ENCODE measurements at regions not wholly inside any gene's neighbourhood (a gene's known extent, or its start where the extent isn't known, plus 50 kb on each side); places are given as distances from the start of the nearest gene placed in this dataset.

DNA sequence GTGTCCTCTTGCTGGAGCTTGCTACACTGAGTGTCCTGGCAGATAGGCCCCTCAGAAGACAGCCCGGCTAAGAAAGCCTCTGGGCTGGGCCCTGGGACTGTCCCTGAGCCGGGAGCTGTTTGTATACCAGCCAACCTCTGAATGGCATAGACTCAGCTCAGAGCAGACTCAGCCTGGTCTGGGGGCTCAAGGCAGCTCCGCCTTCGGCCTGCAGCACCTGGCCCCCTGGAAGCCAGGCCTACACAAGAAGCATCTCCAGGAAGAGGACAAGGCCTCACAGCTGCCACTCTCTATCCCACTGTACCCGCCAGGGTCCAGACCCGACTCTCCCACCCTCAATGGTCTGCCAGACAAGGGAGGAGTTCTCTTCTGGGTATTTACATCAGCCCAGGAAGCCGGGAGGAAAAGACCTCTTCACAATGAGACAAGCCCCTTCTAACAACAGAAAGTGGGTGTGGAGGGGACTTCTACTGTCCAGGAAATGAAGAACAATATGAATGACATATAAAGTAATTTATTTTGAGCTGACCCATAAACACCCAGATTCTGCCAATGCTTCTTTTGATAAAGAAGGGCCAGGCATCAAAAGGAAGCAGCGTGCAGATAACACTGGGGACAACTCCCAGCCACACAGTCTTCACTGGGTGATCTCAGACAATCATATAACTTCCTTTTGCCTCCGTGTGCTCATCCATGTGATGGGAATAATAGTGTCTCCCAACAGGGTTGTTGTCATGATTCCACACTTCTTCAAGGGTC is 110.2 kb downstream of the TPRA1 start:
- no peaks in the 10 kb centered on the region for H3K79me2 ChIP-seq (replicated peaks; ENCODE audit: insufficient read depth, low read length)
- no peak for TF ChIP-seq TAF1 (IDR thresholded peaks at IDR 0.05; ENCODE audit: low read depth)
- no peak for TF ChIP-seq MXI1 (conservative IDR thresholded peaks at IDR 0.05; ENCODE audit: poor library complexity, severe bottlenecking)
- TF ChIP-seq, protein P1, sequence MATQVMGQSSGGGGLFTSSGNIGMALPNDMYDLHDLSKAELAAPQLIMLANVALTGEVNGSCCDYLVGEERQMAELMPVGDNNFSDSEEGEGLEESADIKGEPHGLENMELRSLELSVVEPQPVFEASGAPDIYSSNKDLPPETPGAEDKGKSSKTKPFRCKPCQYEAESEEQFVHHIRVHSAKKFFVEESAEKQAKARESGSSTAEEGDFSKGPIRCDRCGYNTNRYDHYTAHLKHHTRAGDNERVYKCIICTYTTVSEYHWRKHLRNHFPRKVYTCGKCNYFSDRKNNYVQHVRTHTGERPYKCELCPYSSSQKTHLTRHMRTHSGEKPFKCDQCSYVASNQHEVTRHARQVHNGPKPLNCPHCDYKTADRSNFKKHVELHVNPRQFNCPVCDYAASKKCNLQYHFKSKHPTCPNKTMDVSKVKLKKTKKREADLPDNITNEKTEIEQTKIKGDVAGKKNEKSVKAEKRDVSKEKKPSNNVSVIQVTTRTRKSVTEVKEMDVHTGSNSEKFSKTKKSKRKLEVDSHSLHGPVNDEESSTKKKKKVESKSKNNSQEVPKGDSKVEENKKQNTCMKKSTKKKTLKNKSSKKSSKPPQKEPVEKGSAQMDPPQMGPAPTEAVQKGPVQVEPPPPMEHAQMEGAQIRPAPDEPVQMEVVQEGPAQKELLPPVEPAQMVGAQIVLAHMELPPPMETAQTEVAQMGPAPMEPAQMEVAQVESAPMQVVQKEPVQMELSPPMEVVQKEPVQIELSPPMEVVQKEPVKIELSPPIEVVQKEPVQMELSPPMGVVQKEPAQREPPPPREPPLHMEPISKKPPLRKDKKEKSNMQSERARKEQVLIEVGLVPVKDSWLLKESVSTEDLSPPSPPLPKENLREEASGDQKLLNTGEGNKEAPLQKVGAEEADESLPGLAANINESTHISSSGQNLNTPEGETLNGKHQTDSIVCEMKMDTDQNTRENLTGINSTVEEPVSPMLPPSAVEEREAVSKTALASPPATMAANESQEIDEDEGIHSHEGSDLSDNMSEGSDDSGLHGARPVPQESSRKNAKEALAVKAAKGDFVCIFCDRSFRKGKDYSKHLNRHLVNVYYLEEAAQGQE (IDR thresholded peaks at IDR 0.05; ENCODE audit: borderline replicate concordance): no peak
- TF ChIP-seq EZH2 (IDR thresholded peaks at IDR 0.05; ENCODE audit: borderline replicate concordance, insufficient read depth, low read length, poor library complexity, severe bottlenecking): no peak
- TF ChIP-seq, protein P2, sequence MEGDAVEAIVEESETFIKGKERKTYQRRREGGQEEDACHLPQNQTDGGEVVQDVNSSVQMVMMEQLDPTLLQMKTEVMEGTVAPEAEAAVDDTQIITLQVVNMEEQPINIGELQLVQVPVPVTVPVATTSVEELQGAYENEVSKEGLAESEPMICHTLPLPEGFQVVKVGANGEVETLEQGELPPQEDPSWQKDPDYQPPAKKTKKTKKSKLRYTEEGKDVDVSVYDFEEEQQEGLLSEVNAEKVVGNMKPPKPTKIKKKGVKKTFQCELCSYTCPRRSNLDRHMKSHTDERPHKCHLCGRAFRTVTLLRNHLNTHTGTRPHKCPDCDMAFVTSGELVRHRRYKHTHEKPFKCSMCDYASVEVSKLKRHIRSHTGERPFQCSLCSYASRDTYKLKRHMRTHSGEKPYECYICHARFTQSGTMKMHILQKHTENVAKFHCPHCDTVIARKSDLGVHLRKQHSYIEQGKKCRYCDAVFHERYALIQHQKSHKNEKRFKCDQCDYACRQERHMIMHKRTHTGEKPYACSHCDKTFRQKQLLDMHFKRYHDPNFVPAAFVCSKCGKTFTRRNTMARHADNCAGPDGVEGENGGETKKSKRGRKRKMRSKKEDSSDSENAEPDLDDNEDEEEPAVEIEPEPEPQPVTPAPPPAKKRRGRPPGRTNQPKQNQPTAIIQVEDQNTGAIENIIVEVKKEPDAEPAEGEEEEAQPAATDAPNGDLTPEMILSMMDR (IDR thresholded peaks at IDR 0.05; ENCODE audit: poor library complexity, severe bottlenecking): no peak
- TF ChIP-seq EP300 (conservative IDR thresholded peaks at IDR 0.05; ENCODE audit: poor library complexity, severe bottlenecking): no peak
- no peak for TF ChIP-seq SMC3 (conservative IDR thresholded peaks at IDR 0.05; ENCODE audit: poor library complexity)
- TF ChIP-seq POLR2AphosphoS5 (IDR thresholded peaks at IDR 0.05): no peak
- TF ChIP-seq RAD21 (conservative IDR thresholded peaks at IDR 0.05): no peak
- no peaks in the 10 kb centered on the region for H3K9me2 ChIP-seq (ENCODE audit: insufficient read depth, low read length)
- H3K36me3 ChIP-seq (ENCODE audit: insufficient read depth, low read length): no peaks in the 10 kb centered on the region
- H3K27ac ChIP-seq (ENCODE audit: low read length): no peak overlapping the region
- no peak overlapping the region for H2AFZ ChIP-seq (ENCODE audit: low read depth, low read length)
- H3K9ac ChIP-seq (ENCODE audit: low read length): no peak overlapping the region
- H3F3A ChIP-seq (ENCODE audit: insufficient read depth, low read length, poor library complexity, severe bottlenecking): no peaks in the 10 kb centered on the region
- no peaks in the 10 kb centered on the region for H3K27me3 ChIP-seq (ENCODE audit: insufficient read depth, low read depth, low read length)
- H3K9me3 ChIP-seq (ENCODE audit: low read length): no peaks in the 10 kb centered on the region
- H4K20me1 ChIP-seq (ENCODE audit: insufficient read depth): no peaks in the 10 kb centered on the region
- H3K4me3 ChIP-seq (ENCODE audit: low read length): no peak overlapping the region
- H3K4me2 ChIP-seq (ENCODE audit: low read length): no peak overlapping the region

DNA sequence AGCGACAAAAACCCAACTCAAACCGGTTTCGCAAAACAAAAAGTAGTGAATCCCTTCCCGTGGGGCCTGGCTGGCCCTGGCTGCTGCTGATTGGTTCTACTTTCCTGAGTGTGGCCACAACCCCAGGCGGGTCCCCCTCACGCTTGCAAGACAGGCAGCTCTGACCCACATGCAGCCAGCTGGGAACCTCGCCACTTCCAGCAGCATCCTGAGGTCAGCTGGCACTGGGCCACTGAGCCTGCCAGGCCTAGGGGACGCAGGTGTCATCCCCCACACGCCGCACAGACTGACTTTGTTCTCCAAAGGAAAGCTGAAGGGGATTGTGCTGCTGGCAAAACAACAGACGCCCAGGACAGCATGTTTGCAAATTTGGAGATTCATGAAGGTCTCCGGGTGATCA is 111.1 kb downstream of the TPRA1 start:
- H3K4me3 ChIP-seq (ENCODE audit: low read length): no peak overlapping the region
- H2AFZ ChIP-seq (ENCODE audit: low read depth, low read length): no peak overlapping the region
- no peak overlapping the region for H3K4me2 ChIP-seq (ENCODE audit: low read length)
- H3K27me3 ChIP-seq (ENCODE audit: insufficient read depth, low read depth, low read length): no peaks in the 10 kb centered on the region
- TF ChIP-seq, protein P1 (IDR thresholded peaks at IDR 0.05; ENCODE audit: borderline replicate concordance): no peak
- TF ChIP-seq SMC3 (conservative IDR thresholded peaks at IDR 0.05; ENCODE audit: poor library complexity): no peak
- no peak for TF ChIP-seq EP300 (conservative IDR thresholded peaks at IDR 0.05; ENCODE audit: poor library complexity, severe bottlenecking)
- no peak for TF ChIP-seq TAF1 (IDR thresholded peaks at IDR 0.05; ENCODE audit: low read depth)
- TF ChIP-seq, protein P2 (IDR thresholded peaks at IDR 0.05; ENCODE audit: poor library complexity, severe bottlenecking): no peak
- TF ChIP-seq MXI1 (conservative IDR thresholded peaks at IDR 0.05; ENCODE audit: poor library complexity, severe bottlenecking): no peak
- TF ChIP-seq POLR2AphosphoS5 (IDR thresholded peaks at IDR 0.05): no peak
- no peak for TF ChIP-seq EZH2 (IDR thresholded peaks at IDR 0.05; ENCODE audit: borderline replicate concordance, insufficient read depth, low read length, poor library complexity, severe bottlenecking)
- TF ChIP-seq RAD21 (conservative IDR thresholded peaks at IDR 0.05): no peak
- no peaks in the 10 kb centered on the region for H3K79me2 ChIP-seq (replicated peaks; ENCODE audit: insufficient read depth, low read length)
- H3K9ac ChIP-seq (ENCODE audit: low read length): no peak overlapping the region
- no peaks in the 10 kb centered on the region for H3K9me3 ChIP-seq (ENCODE audit: low read length)
- H3K9me2 ChIP-seq (ENCODE audit: insufficient read depth, low read length): no peaks in the 10 kb centered on the region
- no peak overlapping the region for H3K27ac ChIP-seq (ENCODE audit: low read length)
- H3K36me3 ChIP-seq (ENCODE audit: insufficient read depth, low read length): no peaks in the 10 kb centered on the region
- no peaks in the 10 kb centered on the region for H3F3A ChIP-seq (ENCODE audit: insufficient read depth, low read length, poor library complexity, severe bottlenecking)
- no peaks in the 10 kb centered on the region for H4K20me1 ChIP-seq (ENCODE audit: insufficient read depth)

All from neural cell (in vitro differentiated cells).